SK-N-SH treated with all-trans-retinoic acid at 6 μM for 48 hours (cell line): ENCODE measurements at regions not wholly inside any gene's neighbourhood (a gene's known extent, or its start where the extent isn't known, plus 50 kb on each side); places are given as distances from the start of the nearest gene placed in this dataset.

Experiments used
- ARNTL ChIP-seq: fragments of 450-650 bp; formaldehyde crosslinking; IDR thresholded peaks from 2 replicates; pipeline ENCODE4 v1.5.0; 2020; ENCODE audit warnings: low read depth, mild to moderate bottlenecking, moderate library complexity, borderline replicate concordance
- BACH2 ChIP-seq: fragments of 250-450 bp; sonication (Bioruptor Pico); IDR thresholded peaks from 2 replicates; pipeline ENCODE4 v1.9.0; 2021; ENCODE audit warnings: mild to moderate bottlenecking, borderline replicate concordance
- OSR1 ChIP-seq: fragments of 250-450 bp; sonication (Bioruptor Pico); IDR thresholded peaks from 2 replicates; pipeline ENCODE4 v1.8.0; 2022; ENCODE audit warnings: moderate library complexity, mild to moderate bottlenecking, inconsistent platforms
- PPARA ChIP-seq: fragments of 250-450 bp; sonication (Bioruptor Pico); IDR thresholded peaks from 2 replicates; pipeline ENCODE4 v1.5.0; 2020; ENCODE audit warnings: mild to moderate bottlenecking, borderline replicate concordance
- RARB ChIP-seq: fragments of 250-450 bp; sonication (Bioruptor Pico); IDR thresholded peaks from 2 replicates; pipeline ENCODE4 v1.8.0; 2021; ENCODE audit warnings: mild to moderate bottlenecking, moderate library complexity
- SNAI2 ChIP-seq: fragments of 250-450 bp; sonication (Bioruptor Pico); IDR thresholded peaks from 2 replicates; pipeline ENCODE4 v1.5.0; 2020; ENCODE audit warnings: mild to moderate bottlenecking, moderate library complexity
- TCF4 ChIP-seq: fragments of 250-450 bp; sonication (Bioruptor Pico); IDR thresholded peaks from 2 replicates; pipeline ENCODE4 v1.8.0; 2021; ENCODE audit warnings: mild to moderate bottlenecking, moderate library complexity, borderline replicate concordance
- ZFP3 ChIP-seq: fragments of 250-450 bp; sonication (Bioruptor Pico); IDR thresholded peaks from 2 replicates; pipeline ENCODE4 v1.5.0; 2020; ENCODE audit warnings: mild to moderate bottlenecking, moderate library complexity
- ZFP30 ChIP-seq: fragments of 450-650 bp; formaldehyde crosslinking; IDR thresholded peaks from 2 replicates; pipeline ENCODE4 v1.5.0; 2022; ENCODE audit warnings: mild to moderate bottlenecking, moderate library complexity
- ZNF565 ChIP-seq: fragments of 450-650 bp; formaldehyde crosslinking; conservative IDR thresholded peaks from 2 replicates; pipeline ENCODE4 v1.5.0; 2020; ENCODE audit warnings: low read depth, mild to moderate bottlenecking, moderate library complexity
- ZNF8 ChIP-seq: fragments of 450-650 bp; formaldehyde crosslinking; IDR thresholded peaks from 2 replicates; pipeline ENCODE4 v1.5.0; 2020; ENCODE audit warnings: mild to moderate bottlenecking, moderate library complexity
- TF ChIP-seq, protein P1 (sequence below): fragments of 250-450 bp; sonication (Bioruptor Pico); IDR thresholded peaks from 2 replicates; pipeline ENCODE4 v1.8.0; 2020; ENCODE audit warnings: mild to moderate bottlenecking, moderate library complexity, borderline replicate concordance
- TF ChIP-seq, protein P2 (sequence below): fragments of 250-450 bp; sonication (Bioruptor Pico); IDR thresholded peaks from 2 replicates; pipeline ENCODE4 v1.5.1; 2020; ENCODE audit warnings: low read depth, mild to moderate bottlenecking, moderate library complexity
- TF ChIP-seq, protein P3 (sequence below): fragments of 250-450 bp; sonication (Bioruptor Pico); IDR thresholded peaks from 2 replicates; pipeline ENCODE4 v1.5.1; 2021; ENCODE audit warnings: mild to moderate bottlenecking, moderate library complexity

DNA sequence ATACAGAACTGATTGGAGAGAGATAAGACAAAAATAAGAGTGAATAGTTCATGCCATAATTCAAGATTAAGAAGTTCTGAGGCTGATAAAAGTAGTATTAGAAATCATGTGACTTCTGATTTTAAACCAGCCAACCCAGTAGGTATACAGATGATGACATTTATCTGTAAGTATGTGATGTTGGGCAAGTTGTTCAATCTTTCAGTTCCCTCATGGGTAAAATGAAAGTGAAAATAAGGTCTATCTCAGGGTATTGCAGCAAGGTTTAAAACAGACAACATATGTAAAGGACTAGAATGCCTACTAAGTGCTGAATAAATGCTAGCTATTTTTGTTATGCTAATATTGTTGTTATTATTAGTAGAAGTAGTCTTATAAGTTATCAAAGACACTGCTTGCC lies 1055.7 kb downstream of the NAALADL2 start:
- TF ChIP-seq, protein P1, sequence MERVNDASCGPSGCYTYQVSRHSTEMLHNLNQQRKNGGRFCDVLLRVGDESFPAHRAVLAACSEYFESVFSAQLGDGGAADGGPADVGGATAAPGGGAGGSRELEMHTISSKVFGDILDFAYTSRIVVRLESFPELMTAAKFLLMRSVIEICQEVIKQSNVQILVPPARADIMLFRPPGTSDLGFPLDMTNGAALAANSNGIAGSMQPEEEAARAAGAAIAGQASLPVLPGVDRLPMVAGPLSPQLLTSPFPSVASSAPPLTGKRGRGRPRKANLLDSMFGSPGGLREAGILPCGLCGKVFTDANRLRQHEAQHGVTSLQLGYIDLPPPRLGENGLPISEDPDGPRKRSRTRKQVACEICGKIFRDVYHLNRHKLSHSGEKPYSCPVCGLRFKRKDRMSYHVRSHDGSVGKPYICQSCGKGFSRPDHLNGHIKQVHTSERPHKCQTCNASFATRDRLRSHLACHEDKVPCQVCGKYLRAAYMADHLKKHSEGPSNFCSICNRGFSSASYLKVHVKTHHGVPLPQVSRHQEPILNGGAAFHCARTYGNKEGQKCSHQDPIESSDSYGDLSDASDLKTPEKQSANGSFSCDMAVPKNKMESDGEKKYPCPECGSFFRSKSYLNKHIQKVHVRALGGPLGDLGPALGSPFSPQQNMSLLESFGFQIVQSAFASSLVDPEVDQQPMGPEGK, result no peak
- TF ChIP-seq SNAI2 (no peak), ZNF565 (no peak), ZFP30 (no peak), ZFP3 (CRISPR knock-in tag) (no peak), RARB (CRISPR knock-in tag) (no peak), OSR1 (CRISPR knock-in tag) (no peak), TCF4 (CRISPR knock-in tag) (no peak), ARNTL (CRISPR knock-in tag) (no peak), BACH2 (CRISPR knock-in tag) (no peak), ZNF8 (CRISPR knock-in tag) (no peak), PPARA (CRISPR knock-in tag) (no peak)
- TF ChIP-seq, protein P2, sequence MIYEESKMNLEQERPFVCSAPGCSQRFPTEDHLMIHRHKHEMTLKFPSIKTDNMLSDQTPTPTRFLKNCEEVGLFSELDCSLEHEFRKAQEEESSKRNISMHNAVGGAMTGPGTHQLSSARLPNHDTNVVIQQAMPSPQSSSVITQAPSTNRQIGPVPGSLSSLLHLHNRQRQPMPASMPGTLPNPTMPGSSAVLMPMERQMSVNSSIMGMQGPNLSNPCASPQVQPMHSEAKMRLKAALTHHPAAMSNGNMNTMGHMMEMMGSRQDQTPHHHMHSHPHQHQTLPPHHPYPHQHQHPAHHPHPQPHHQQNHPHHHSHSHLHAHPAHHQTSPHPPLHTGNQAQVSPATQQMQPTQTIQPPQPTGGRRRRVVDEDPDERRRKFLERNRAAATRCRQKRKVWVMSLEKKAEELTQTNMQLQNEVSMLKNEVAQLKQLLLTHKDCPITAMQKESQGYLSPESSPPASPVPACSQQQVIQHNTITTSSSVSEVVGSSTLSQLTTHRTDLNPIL, result no peak
- TF ChIP-seq, protein P3, sequence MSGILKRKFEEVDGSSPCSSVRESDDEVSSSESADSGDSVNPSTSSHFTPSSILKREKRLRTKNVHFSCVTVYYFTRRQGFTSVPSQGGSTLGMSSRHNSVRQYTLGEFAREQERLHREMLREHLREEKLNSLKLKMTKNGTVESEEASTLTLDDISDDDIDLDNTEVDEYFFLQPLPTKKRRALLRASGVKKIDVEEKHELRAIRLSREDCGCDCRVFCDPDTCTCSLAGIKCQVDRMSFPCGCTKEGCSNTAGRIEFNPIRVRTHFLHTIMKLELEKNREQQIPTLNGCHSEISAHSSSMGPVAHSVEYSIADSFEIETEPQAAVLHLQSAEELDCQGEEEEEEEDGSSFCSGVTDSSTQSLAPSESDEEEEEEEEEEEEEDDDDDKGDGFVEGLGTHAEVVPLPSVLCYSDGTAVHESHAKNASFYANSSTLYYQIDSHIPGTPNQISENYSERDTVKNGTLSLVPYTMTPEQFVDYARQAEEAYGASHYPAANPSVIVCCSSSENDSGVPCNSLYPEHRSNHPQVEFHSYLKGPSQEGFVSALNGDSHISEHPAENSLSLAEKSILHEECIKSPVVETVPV, result no peak
